ENCODE measurements at regions not wholly inside any gene's neighbourhood (a gene's known extent, or its start where the extent isn't known, plus 50 kb on each side); places are given as distances from the start of the nearest gene placed in this dataset.

GRCh38 chr13:50224534-50224933, 209.3 kb downstream of the KCNRG start:
- Histone ChIP-seq H3K36me3 (no peaks in the 10 kb centered on the region), H3K27me3 (no peaks in the 10 kb centered on the region), H3K27ac (no peak overlapping the region), H3K4me3 (no peak overlapping the region), H3K9me3 (no peaks in the 10 kb centered on the region), H3K4me1 (peaks cover 0 to 7% (median 0%) of the 10 kb centered on the region in 4 donors)
- TF ChIP-seq POLR2A (IDR thresholded peaks at IDR 0.05) (no peak), CTCF (IDR thresholded peaks at IDR 0.05) (no peak), EP300 (IDR thresholded peaks at IDR 0.05; ENCODE audit: low read depth) (no peak), POLR2AphosphoS5 (IDR thresholded peaks at IDR 0.05) (no peak)
- no peak for DNase-seq
- in situ Hi-C loops (cut with MboI; ENCODE audit: low pct_ligation_motif_present in 1 of 4, low pct_unique_long_range_greater_than_20kb in 1 of 4, low sequenced_read_pairs in 3 of 4) = no loop called here
- intact Hi-C loops (cut with DNase I; ENCODE audit: low total_unique reads) = no loop called here
- 82 to 85% methylated on average over 4 of the region's 4 CpGs for WGBS, 2 donors (ENCODE audit: low coverage in 1 of 2)

- H3K36me3 ChIP-seq = no peaks in the 10 kb centered on the region
- no peak for DNase-seq
- in situ Hi-C loops (cut with MboI; ENCODE audit: low pct_ligation_motif_present in 1 of 4, low pct_unique_long_range_greater_than_20kb in 1 of 4, low sequenced_read_pairs in 3 of 4) = no loop called here
- H3K27me3 ChIP-seq = no peaks in the 10 kb centered on the region
- peaks cover 0 to 15% (median under 1%) of the 10 kb centered on the region in 4 donors for H3K4me1 ChIP-seq
- H3K9me3 ChIP-seq = no peaks in the 10 kb centered on the region
- no peak overlapping the region for H3K4me3 ChIP-seq
- no peak overlapping the region for H3K27ac ChIP-seq
- WGBS, 2 donors (ENCODE audit: low coverage in 1 of 2) = 91 to 100% methylated on average over 2 to 3 of the region's 3 CpGs
- TF ChIP-seq EP300 (IDR thresholded peaks at IDR 0.05; ENCODE audit: low read depth) (no peak), POLR2A (IDR thresholded peaks at IDR 0.05) (no peak), CTCF (IDR thresholded peaks at IDR 0.05) (no peak), POLR2AphosphoS5 (IDR thresholded peaks at IDR 0.05) (no peak)
- intact Hi-C loops (cut with DNase I; ENCODE audit: low total_unique reads) = no loop called here
These were observed 210.2 kb downstream of the KCNRG start for GRCh38 chr13:50225193-50226155.

- no peak for DNase-seq
- TF ChIP-seq CTCF (IDR thresholded peaks at IDR 0.05) = no peak
- no peak for TF ChIP-seq EP300 (IDR thresholded peaks at IDR 0.05; ENCODE audit: low read depth)
- TF ChIP-seq POLR2A (IDR thresholded peaks at IDR 0.05) = no peak
- TF ChIP-seq POLR2AphosphoS5 (IDR thresholded peaks at IDR 0.05) = no peak
- in situ Hi-C loops (cut with MboI; ENCODE audit: low pct_ligation_motif_present in 1 of 4, low pct_unique_long_range_greater_than_20kb in 1 of 4, low sequenced_read_pairs in 3 of 4) = no loop called here
- Histone ChIP-seq H3K4me3 (no peak overlapping the region), H3K4me1 (peaks cover 0 to 20% (median 4%) of the 10 kb centered on the region in 4 donors), H3K9me3 (no peaks in the 10 kb centered on the region), H3K27ac (no peak overlapping the region), H3K36me3 (no peaks in the 10 kb centered on the region), H3K27me3 (no peaks in the 10 kb centered on the region)
- intact Hi-C loops (cut with DNase I; ENCODE audit: low total_unique reads) = no loop called here
These were observed 211.4 kb downstream of the KCNRG start for GRCh38 chr13:50226515-50227155.

GRCh38 chr13:50227361-50227760, 212.1 kb downstream of the KCNRG start:
- Histone ChIP-seq H3K4me3 (no peak overlapping the region), H3K27ac (no peak overlapping the region), H3K36me3 (no peaks in the 10 kb centered on the region), H3K9me3 (no peaks in the 10 kb centered on the region), H3K4me1 (peaks cover 0 to 20% (median 4%) of the 10 kb centered on the region in 4 donors), H3K27me3 (no peaks in the 10 kb centered on the region)
- in situ Hi-C loops (cut with MboI; ENCODE audit: low pct_ligation_motif_present in 1 of 4, low pct_unique_long_range_greater_than_20kb in 1 of 4, low sequenced_read_pairs in 3 of 4) = no loop called here
- no peak for DNase-seq
- WGBS, 2 donors (ENCODE audit: low coverage in 1 of 2) = 83 to 100% methylated on average over 3 to 5 of the region's 5 CpGs
- TF ChIP-seq CTCF (IDR thresholded peaks at IDR 0.05) = no peak
- intact Hi-C loops (cut with DNase I; ENCODE audit: low total_unique reads) = no loop called here

Measured in transverse colon (tissue), 4 donors.